ENCODE measurements at regions not wholly inside any gene's neighbourhood (a gene's known extent, or its start where the extent isn't known, plus 50 kb on each side); places are given as distances from the start of the nearest gene placed in this dataset.

DNA sequence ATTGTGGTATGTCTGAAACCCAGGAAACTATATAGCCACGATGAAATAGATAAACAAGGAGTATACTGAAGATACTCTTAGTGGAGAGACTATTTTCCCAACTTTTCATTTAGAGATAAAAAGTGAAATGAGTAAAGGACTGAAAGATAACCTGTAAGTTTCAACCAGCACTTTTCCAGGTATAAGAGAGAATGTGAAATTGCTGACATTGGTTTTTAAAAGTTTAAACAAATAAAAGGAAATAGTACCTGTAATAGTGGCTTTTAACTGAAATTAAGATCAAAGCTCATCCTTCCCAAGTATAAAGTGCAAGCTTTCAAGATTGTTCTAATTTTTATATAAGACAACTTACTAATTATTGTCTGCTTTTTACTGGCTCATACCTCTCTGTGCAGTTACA is 130.2 kb upstream of the CCN2 start:
- Mint-ChIP-seq H3K9me3 (no peaks in the 10 kb centered on the region), H3K4me3 (no peak overlapping the region), H3K27me3 (peaks cover 0 to 2% of the 10 kb centered on the region in 2 donors), H3K4me1 (no peaks in the 10 kb centered on the region), H3K27ac (no peak overlapping the region), H3K36me3 (no peaks in the 10 kb centered on the region)
- no peak overlapping the region for H3K4me3 ChIP-seq (ENCODE audit: low read length)
- H3K27ac ChIP-seq (ENCODE audit: low read depth, low read length), result no peak overlapping the region
- no peaks in the 10 kb centered on the region for H3K9me3 ChIP-seq (ENCODE audit: low read length)
- CTCF ChIA-PET, result no interaction called here
- DNase-seq, result no peak
- H3K27me3 ChIP-seq (ENCODE audit: insufficient read depth, low read length, poor library complexity, severe bottlenecking), result no peaks in the 10 kb centered on the region
- POLR2A ChIA-PET, result no interaction called here
- no peaks in the 10 kb centered on the region for H3K4me1 ChIP-seq (ENCODE audit: insufficient read depth, low read length)
- H3K36me3 ChIP-seq (ENCODE audit: insufficient read depth, low read length), result no peaks in the 10 kb centered on the region

DNA sequence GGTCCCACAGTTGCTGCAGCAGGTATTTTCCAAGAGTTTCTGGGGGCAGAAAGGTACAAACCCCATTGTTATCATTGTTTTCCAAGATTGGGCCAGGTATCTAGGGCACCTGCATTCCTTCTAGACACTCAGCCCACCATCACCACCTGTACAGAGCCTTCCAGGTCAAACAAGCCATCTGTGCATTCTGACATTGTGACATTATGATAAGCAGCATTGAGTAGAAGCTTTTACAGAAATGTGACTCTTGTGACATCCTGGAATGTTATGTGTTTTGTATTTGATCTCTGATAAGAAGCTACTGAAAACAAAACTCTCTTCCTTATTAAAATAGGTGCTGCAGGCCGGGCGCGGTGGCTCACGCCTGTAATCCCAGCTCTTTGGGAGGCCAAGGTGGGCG is 128.1 kb upstream of the CCN2 start:
- no peaks in the 10 kb centered on the region for H3K36me3 ChIP-seq (ENCODE audit: insufficient read depth, low read length)
- no peaks in the 10 kb centered on the region for H3K9me3 ChIP-seq (ENCODE audit: low read length)
- Mint-ChIP-seq H3K27me3 (peaks cover 0 to 2% of the 10 kb centered on the region in 2 donors), H3K4me1 (no peaks in the 10 kb centered on the region), H3K36me3 (no peaks in the 10 kb centered on the region), H3K27ac (peak overlapping the region in 1 of 8 donors; percentile 25), H3K4me3 (no peak overlapping the region), H3K9me3 (peaks cover 0 to 1% (median 0%) of the 10 kb centered on the region in 5 donors)
- no peak overlapping the region for H3K4me3 ChIP-seq (ENCODE audit: low read length)
- POLR2A ChIA-PET, result no interaction called here
- no peak for DNase-seq
- no peak overlapping the region for H3K27ac ChIP-seq (ENCODE audit: low read depth, low read length)
- H3K27me3 ChIP-seq (ENCODE audit: insufficient read depth, low read length, poor library complexity, severe bottlenecking), result no peaks in the 10 kb centered on the region
- H3K4me1 ChIP-seq (ENCODE audit: insufficient read depth, low read length), result no peaks in the 10 kb centered on the region
- CTCF ChIA-PET, result no interaction called here

DNA sequence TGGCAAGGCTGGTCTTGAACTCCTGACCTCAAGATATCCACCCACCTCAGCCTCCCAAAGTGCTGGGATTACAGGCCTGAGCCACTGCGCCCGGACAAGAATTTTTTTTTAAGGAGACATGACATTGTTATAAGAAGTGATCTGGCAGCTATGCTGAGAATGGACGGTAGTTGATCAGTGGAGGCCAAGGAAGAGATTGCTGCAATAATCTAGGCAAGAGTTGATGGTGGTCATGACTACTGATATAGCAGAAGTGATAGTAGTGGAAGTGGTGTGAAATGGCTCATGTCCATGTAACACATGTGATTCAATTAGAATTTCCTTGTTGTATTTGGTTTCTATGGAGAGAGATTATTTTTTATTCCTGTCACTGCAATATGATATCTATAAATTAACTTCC is 125.3 kb upstream of the CCN2 start:
- no peaks in the 10 kb centered on the region for H3K4me1 ChIP-seq (ENCODE audit: insufficient read depth, low read length)
- Mint-ChIP-seq H3K4me3 (no peak overlapping the region), H3K27ac (no peak overlapping the region), H3K36me3 (no peaks in the 10 kb centered on the region), H3K9me3 (peaks cover 0 to 1% (median 0%) of the 10 kb centered on the region in 5 donors), H3K27me3 (no peaks in the 10 kb centered on the region), H3K4me1 (no peaks in the 10 kb centered on the region)
- H3K27me3 ChIP-seq (ENCODE audit: insufficient read depth, low read length, poor library complexity, severe bottlenecking), result no peaks in the 10 kb centered on the region
- ChIA-PET POLR2A (no interaction called here), CTCF (no interaction called here)
- no peaks in the 10 kb centered on the region for H3K9me3 ChIP-seq (ENCODE audit: low read length)
- no peak for DNase-seq
- no peaks in the 10 kb centered on the region for H3K36me3 ChIP-seq (ENCODE audit: insufficient read depth, low read length)
- H3K27ac ChIP-seq (ENCODE audit: low read depth, low read length), result no peak overlapping the region
- no peak overlapping the region for H3K4me3 ChIP-seq (ENCODE audit: low read length)

DNA sequence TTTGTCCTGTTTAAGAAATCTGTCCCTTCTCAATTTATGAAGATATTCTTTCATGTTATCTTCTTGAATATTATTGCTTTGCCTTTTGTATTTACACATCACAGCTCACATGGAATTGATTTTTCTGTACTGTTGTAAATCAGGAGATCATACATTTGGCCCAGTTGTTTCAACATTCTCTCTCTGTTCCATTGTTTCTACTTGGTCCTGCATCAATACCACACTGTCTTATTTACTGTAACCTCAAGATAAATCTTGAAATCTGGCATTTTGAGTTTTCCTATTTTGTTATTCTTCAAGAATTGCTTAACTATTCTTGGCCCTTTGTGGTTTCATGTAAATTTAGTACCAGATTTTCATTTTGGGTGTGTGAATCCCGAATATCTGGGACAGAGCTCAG is 121.7 kb upstream of the CCN2 start:
- Histone ChIP-seq H3K27me3 (ENCODE audit: insufficient read depth, low read length, poor library complexity, severe bottlenecking) (no peaks in the 10 kb centered on the region), H3K4me1 (ENCODE audit: insufficient read depth, low read length) (no peaks in the 10 kb centered on the region), H3K27ac (ENCODE audit: low read depth, low read length) (no peak overlapping the region), H3K9me3 (ENCODE audit: low read length) (no peaks in the 10 kb centered on the region), H3K36me3 (ENCODE audit: insufficient read depth, low read length) (no peaks in the 10 kb centered on the region), H3K4me3 (ENCODE audit: low read length) (no peak overlapping the region)
- Mint-ChIP-seq H3K27me3 (no peaks in the 10 kb centered on the region), H3K27ac (no peak overlapping the region), H3K4me3 (no peak overlapping the region), H3K4me1 (no peaks in the 10 kb centered on the region), H3K36me3 (no peaks in the 10 kb centered on the region), H3K9me3 (peaks cover 0 to 1% (median 0%) of the 10 kb centered on the region in 5 donors)
- no peak for DNase-seq
- ChIA-PET CTCF (no interaction called here), POLR2A (no interaction called here)

DNA sequence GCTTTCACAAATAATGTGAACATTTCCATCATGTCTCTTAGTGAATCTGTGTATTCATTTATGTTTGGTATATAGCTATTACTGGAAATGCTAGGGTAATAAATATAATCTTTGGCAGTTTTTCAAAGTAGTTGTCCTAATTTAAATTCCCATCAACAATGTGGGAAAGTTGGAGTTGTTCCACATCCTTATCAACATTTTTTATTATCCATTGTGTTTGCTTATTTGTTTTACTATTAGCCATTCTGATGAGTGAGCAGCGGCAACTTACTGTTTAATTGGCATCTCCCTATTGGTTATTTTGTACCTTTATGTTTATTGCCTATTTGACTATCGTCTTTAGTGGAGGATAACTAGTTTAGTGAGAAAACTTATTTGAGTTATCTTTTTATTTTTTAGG is 121.1 kb upstream of the CCN2 start:
- Histone ChIP-seq H3K4me3 (ENCODE audit: low read length) (no peak overlapping the region), H3K36me3 (ENCODE audit: insufficient read depth, low read length) (no peaks in the 10 kb centered on the region), H3K9me3 (ENCODE audit: low read length) (no peaks in the 10 kb centered on the region), H3K27me3 (ENCODE audit: insufficient read depth, low read length, poor library complexity, severe bottlenecking) (no peaks in the 10 kb centered on the region), H3K4me1 (ENCODE audit: insufficient read depth, low read length) (no peaks in the 10 kb centered on the region), H3K27ac (ENCODE audit: low read depth, low read length) (no peak overlapping the region)
- Mint-ChIP-seq H3K9me3 (peaks cover 0 to 1% (median 0%) of the 10 kb centered on the region in 5 donors), H3K27ac (no peak overlapping the region), H3K4me1 (no peaks in the 10 kb centered on the region), H3K4me3 (no peak overlapping the region), H3K27me3 (no peaks in the 10 kb centered on the region), H3K36me3 (no peaks in the 10 kb centered on the region)
- no peak for DNase-seq
- ChIA-PET CTCF (no interaction called here), POLR2A (no interaction called here)

DNA sequence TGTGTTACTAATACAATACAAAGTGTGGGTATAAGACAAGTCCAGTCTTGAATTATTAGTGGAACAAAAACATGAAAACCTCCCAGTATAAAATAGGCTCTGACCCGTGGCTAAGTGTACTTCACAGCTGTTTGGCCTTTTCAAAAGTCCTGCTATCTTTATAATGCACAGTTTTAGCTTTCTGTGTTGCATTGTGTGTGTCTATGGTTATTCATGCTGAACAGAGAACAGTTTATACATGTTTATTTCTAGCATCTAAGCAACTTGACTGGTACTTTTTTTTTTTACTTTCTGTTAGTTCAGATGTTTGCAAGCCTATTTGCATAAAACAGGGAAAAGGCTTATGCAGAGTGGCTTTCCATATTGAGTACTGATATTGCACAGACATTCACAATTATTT is 119.2 kb upstream of the CCN2 start:
- CTCF ChIA-PET, result no interaction called here
- POLR2A ChIA-PET, result no interaction called here
- no peaks in the 10 kb centered on the region for H3K9me3 Mint-ChIP-seq

DNA sequence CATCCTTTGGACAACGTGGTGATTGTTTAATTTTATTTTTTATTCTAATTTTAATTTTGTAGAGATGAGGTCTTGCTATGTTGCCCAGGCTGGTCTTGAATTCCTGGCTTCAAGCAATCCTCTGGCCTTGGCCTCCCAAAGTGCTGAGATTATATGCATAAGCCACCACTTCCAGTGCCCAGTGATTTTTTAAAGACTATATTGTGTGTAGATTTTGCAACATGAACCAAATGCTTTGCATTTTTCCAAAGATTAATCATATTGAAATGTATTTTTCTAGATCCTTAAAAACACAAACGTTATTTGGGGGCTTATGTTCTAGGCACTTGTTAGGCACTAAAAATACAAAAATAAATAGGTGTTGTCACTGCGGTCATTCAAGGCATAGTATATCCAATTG is 117.6 kb upstream of the CCN2 start:
- Mint-ChIP-seq H3K27ac (no peak overlapping the region), H3K36me3 (no peaks in the 10 kb centered on the region), H3K27me3 (peaks cover 0 to 2% of the 10 kb centered on the region in 2 donors), H3K9me3 (no peaks in the 10 kb centered on the region), H3K4me3 (no peak overlapping the region), H3K4me1 (no peaks in the 10 kb centered on the region)
- Histone ChIP-seq H3K27me3 (ENCODE audit: insufficient read depth, low read length, poor library complexity, severe bottlenecking) (no peaks in the 10 kb centered on the region), H3K27ac (ENCODE audit: low read depth, low read length) (no peak overlapping the region), H3K9me3 (ENCODE audit: low read length) (no peaks in the 10 kb centered on the region), H3K4me3 (ENCODE audit: low read length) (no peak overlapping the region), H3K4me1 (ENCODE audit: insufficient read depth, low read length) (no peaks in the 10 kb centered on the region), H3K36me3 (ENCODE audit: insufficient read depth, low read length) (no peaks in the 10 kb centered on the region)
- DNase-seq, result no peak
- ChIA-PET CTCF (no interaction called here), POLR2A (no interaction called here)

More for the DNA sequence above, 119.2 kb upstream of the CCN2 start:
- Histone ChIP-seq H3K4me1 (ENCODE audit: insufficient read depth, low read length) (no peaks in the 10 kb centered on the region), H3K27ac (ENCODE audit: low read depth, low read length) (no peak overlapping the region), H3K36me3 (ENCODE audit: insufficient read depth, low read length) (no peaks in the 10 kb centered on the region), H3K4me3 (ENCODE audit: low read length) (no peak overlapping the region), H3K27me3 (ENCODE audit: insufficient read depth, low read length, poor library complexity, severe bottlenecking) (no peaks in the 10 kb centered on the region), H3K9me3 (ENCODE audit: low read length) (no peaks in the 10 kb centered on the region)
- Mint-ChIP-seq H3K27ac (no peak overlapping the region), H3K36me3 (no peaks in the 10 kb centered on the region), H3K4me3 (no peak overlapping the region), H3K4me1 (no peaks in the 10 kb centered on the region), H3K27me3 (peaks cover 0 to 2% of the 10 kb centered on the region in 2 donors)
- DNase-seq, result no peak

DNA sequence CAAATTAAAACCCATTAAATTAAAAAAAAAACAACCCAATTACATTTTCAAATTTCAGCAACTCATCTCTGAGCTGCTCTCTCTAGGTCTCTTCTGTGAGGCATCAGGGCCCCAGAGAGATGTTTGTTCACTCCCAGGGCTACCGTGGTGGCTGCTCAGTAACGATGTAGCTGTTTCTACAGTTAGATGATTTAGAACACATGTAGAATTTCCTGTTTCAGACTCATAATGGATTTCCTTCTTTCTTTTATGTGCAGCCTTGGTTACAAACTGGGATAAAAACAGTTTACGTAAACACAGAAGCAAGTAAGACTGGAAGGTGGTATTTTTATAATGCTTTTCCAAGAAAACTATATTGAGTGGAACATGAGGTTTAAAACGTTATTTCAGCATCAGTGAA is 116.1 kb upstream of the CCN2 start:
- no peaks in the 10 kb centered on the region for H3K9me3 ChIP-seq (ENCODE audit: low read length)
- POLR2A ChIA-PET, result no interaction called here
- no peaks in the 10 kb centered on the region for H3K4me1 Mint-ChIP-seq
- H3K27ac ChIP-seq (ENCODE audit: low read depth, low read length), result no peak overlapping the region
- no peak overlapping the region for H3K4me3 Mint-ChIP-seq
- no peaks in the 10 kb centered on the region for H3K36me3 Mint-ChIP-seq
- peaks cover 2% of the 10 kb centered on the region in 2 donors for H3K27me3 Mint-ChIP-seq
- no peaks in the 10 kb centered on the region for H3K36me3 ChIP-seq (ENCODE audit: insufficient read depth, low read length)
- no peaks in the 10 kb centered on the region for H3K27me3 ChIP-seq (ENCODE audit: insufficient read depth, low read length, poor library complexity, severe bottlenecking)
- H3K4me1 ChIP-seq (ENCODE audit: insufficient read depth, low read length), result no peaks in the 10 kb centered on the region
- CTCF ChIA-PET, result no interaction called here
- H3K27ac Mint-ChIP-seq, result no peak overlapping the region
- H3K4me3 ChIP-seq (ENCODE audit: low read length), result no peak overlapping the region
- no peaks in the 10 kb centered on the region for H3K9me3 Mint-ChIP-seq
- DNase-seq, result no peak

DNA sequence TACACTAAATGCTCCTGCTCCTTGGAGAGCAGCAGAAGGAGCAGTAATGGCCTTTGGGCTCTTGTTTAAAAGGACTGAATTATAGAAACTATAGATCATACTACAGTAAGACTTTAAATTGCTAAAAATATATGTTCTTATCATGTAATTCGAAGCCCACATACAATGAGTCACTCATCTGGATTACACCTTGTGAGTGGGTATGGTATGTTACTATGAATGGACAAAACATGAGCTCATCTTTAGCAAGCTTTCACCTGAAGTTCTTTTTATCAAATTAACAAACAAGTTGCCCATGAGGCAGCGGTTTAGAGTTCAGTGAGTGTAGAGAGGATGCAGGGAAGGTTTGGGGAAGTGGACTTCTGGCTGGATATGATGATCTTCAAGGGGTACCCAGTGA is 114.4 kb upstream of the CCN2 start:
- H3K36me3 Mint-ChIP-seq, result no peaks in the 10 kb centered on the region
- no peak overlapping the region for H3K27ac ChIP-seq (ENCODE audit: low read depth, low read length)
- CTCF ChIA-PET, result no interaction called here
- no peaks in the 10 kb centered on the region for H3K4me1 Mint-ChIP-seq
- no peak overlapping the region for H3K27ac Mint-ChIP-seq
- H3K9me3 ChIP-seq (ENCODE audit: low read length), result no peaks in the 10 kb centered on the region
- no peaks in the 10 kb centered on the region for H3K4me1 ChIP-seq (ENCODE audit: insufficient read depth, low read length)
- DNase-seq, result no peak
- H3K27me3 Mint-ChIP-seq, result peaks cover 2 to 6% of the 10 kb centered on the region in 2 donors
- POLR2A ChIA-PET, result no interaction called here
- H3K27me3 ChIP-seq (ENCODE audit: insufficient read depth, low read length, poor library complexity, severe bottlenecking), result no peaks in the 10 kb centered on the region
- H3K4me3 Mint-ChIP-seq, result no peak overlapping the region
- H3K4me3 ChIP-seq (ENCODE audit: low read length), result no peak overlapping the region
- H3K36me3 ChIP-seq (ENCODE audit: insufficient read depth, low read length), result no peaks in the 10 kb centered on the region
- no peaks in the 10 kb centered on the region for H3K9me3 Mint-ChIP-seq

All from CD8-positive, alpha-beta memory T cell (primary cell).